ENCODE measurements at regions not wholly inside any gene's neighbourhood (a gene's known extent, or its start where the extent isn't known, plus 50 kb on each side); places are given as distances from the start of the nearest gene placed in this dataset.

DNA sequence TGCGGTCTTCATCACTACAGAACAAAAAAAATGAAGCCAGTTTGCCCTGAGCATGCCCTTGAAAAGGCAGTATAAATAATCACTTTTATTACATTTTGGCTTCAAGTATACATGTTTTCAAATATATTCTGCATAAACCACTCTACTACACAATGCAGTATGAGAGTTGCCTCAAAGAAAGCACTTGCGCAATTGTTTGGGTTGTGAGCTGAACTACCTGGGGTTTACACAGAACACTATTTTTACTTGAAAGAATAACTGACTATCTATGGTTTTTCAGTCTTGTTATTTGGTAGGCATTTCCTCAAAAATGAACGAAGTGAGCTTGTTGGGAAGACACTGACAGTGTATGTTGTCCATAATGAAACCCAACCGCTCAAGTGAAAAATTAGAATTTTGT, 264.4 kb upstream of the KLF12 start:
- no peak overlapping the region for H3K4me3 Mint-ChIP-seq
- no peak overlapping the region for H3K4me2 ChIP-seq
- TF ChIP-seq, protein P1, sequence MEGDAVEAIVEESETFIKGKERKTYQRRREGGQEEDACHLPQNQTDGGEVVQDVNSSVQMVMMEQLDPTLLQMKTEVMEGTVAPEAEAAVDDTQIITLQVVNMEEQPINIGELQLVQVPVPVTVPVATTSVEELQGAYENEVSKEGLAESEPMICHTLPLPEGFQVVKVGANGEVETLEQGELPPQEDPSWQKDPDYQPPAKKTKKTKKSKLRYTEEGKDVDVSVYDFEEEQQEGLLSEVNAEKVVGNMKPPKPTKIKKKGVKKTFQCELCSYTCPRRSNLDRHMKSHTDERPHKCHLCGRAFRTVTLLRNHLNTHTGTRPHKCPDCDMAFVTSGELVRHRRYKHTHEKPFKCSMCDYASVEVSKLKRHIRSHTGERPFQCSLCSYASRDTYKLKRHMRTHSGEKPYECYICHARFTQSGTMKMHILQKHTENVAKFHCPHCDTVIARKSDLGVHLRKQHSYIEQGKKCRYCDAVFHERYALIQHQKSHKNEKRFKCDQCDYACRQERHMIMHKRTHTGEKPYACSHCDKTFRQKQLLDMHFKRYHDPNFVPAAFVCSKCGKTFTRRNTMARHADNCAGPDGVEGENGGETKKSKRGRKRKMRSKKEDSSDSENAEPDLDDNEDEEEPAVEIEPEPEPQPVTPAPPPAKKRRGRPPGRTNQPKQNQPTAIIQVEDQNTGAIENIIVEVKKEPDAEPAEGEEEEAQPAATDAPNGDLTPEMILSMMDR (IDR thresholded peaks at IDR 0.05), result no peak
- TF ChIP-seq EZH2 (IDR thresholded peaks at IDR 0.05) (no peak), EZH2phosphoT487 (IDR thresholded peaks at IDR 0.05) (no peak)
- no peaks in the 10 kb centered on the region for H4K20me1 ChIP-seq (ENCODE audit: low read depth)
- H3K27ac ChIP-seq, result no peak overlapping the region
- DNase-seq (ENCODE audit: low spot score), result no peak
- no peak overlapping the region for H2AFZ ChIP-seq (replicated peaks)
- H3K27me3 ChIP-seq, result no peaks in the 10 kb centered on the region
- H3K27me3 Mint-ChIP-seq (ENCODE audit: insufficient read depth, low read depth), result no peaks in the 10 kb centered on the region
- H3K36me3 ChIP-seq, result no peaks in the 10 kb centered on the region
- H3K9ac ChIP-seq, result no peak overlapping the region
- no peak overlapping the region for H3K4me3 ChIP-seq
- H3K27ac Mint-ChIP-seq, result no peak overlapping the region
- no peaks in the 10 kb centered on the region for H3K36me3 Mint-ChIP-seq
- no peaks in the 10 kb centered on the region for H3K79me2 ChIP-seq (ENCODE audit: low read depth)
- H3F3A ChIP-seq (ENCODE audit: low read depth), result no peaks in the 10 kb centered on the region
- H3K4me1 ChIP-seq, result no peaks in the 10 kb centered on the region
- no peaks in the 10 kb centered on the region for H3K9me3 ChIP-seq (ENCODE audit: low read depth)
- H3K9me3 Mint-ChIP-seq, result peaks cover 10% of the 10 kb centered on the region
- H3K4me1 Mint-ChIP-seq, result no peaks in the 10 kb centered on the region

DNA sequence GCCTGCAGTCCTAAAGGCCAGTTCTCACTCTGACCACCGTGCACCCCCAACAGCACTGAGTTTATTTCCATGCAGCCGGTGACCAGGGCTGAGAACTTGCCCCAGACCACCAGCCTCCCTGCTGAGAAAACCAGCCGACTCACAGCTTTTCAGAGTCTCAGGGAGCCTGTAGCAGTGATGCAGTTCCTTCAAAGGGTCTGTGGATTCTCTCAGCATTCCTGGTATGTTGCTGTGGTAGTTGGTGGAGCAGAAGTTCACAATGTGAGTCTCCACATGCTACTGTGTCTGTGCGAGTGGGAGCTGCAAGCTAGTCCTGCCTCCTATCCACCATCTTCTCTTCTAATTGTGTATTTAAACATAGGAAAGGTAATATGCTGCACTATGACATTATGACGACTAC, 254.9 kb upstream of the KLF12 start:
- H3K4me1 Mint-ChIP-seq, result no peaks in the 10 kb centered on the region
- no peaks in the 10 kb centered on the region for H3K27me3 ChIP-seq
- H3K4me2 ChIP-seq, result no peak overlapping the region
- H3K79me2 ChIP-seq (ENCODE audit: low read depth), result no peaks in the 10 kb centered on the region
- no peaks in the 10 kb centered on the region for H3F3A ChIP-seq (ENCODE audit: low read depth)
- no peaks in the 10 kb centered on the region for H3K36me3 ChIP-seq
- H3K9me3 ChIP-seq (ENCODE audit: low read depth), result no peaks in the 10 kb centered on the region
- peaks cover 33% of the 10 kb centered on the region for H3K9me3 Mint-ChIP-seq
- H2AFZ ChIP-seq (replicated peaks), result no peak overlapping the region
- peaks cover 2% of the 10 kb centered on the region for H3K36me3 Mint-ChIP-seq
- H3K27ac ChIP-seq, result no peak overlapping the region
- no peaks in the 10 kb centered on the region for H4K20me1 ChIP-seq (ENCODE audit: low read depth)
- H3K9ac ChIP-seq, result no peak overlapping the region
- TF ChIP-seq EZH2phosphoT487 (IDR thresholded peaks at IDR 0.05) (no peak), EZH2 (IDR thresholded peaks at IDR 0.05) (no peak)
- TF ChIP-seq, protein P1 (IDR thresholded peaks at IDR 0.05), result no peak
- H3K27ac Mint-ChIP-seq, result no peak overlapping the region
- no peak for DNase-seq (ENCODE audit: low spot score)
- no peak overlapping the region for H3K4me3 ChIP-seq
- no peaks in the 10 kb centered on the region for H3K27me3 Mint-ChIP-seq (ENCODE audit: insufficient read depth, low read depth)
- H3K4me3 Mint-ChIP-seq, result no peak overlapping the region
- no peaks in the 10 kb centered on the region for H3K4me1 ChIP-seq

DNA sequence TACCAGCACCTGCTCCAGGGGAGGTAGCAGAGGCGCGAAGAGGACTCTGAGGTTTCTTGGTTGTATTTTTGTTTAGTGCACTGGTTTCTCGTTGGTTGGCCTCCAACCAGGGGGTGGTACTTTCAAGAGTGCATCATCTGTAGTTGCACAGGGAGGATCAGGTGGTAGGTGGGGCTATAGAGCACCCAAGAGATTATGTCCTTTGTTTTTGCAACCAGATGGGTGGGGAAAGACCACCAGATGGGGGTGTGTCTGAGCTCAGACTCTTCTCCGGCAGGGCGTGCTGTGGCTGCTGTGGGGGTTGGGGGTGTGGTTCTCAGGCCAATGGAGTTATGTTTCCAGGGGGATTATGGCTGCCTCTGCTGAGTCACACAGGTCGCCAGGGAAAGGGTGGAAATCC, 254.4 kb upstream of the KLF12 start:
- H4K20me1 ChIP-seq (ENCODE audit: low read depth), result no peaks in the 10 kb centered on the region
- no peak overlapping the region for H2AFZ ChIP-seq (replicated peaks)
- DNase-seq (ENCODE audit: low spot score), result no peak
- H3K9ac ChIP-seq, result no peak overlapping the region
- no peaks in the 10 kb centered on the region for H3K79me2 ChIP-seq (ENCODE audit: low read depth)
- no peaks in the 10 kb centered on the region for H3F3A ChIP-seq (ENCODE audit: low read depth)
- H3K27me3 Mint-ChIP-seq (ENCODE audit: insufficient read depth, low read depth), result no peaks in the 10 kb centered on the region
- peaks cover 33% of the 10 kb centered on the region for H3K9me3 Mint-ChIP-seq
- H3K36me3 ChIP-seq, result no peaks in the 10 kb centered on the region
- H3K27ac Mint-ChIP-seq, result no peak overlapping the region
- no peak overlapping the region for H3K4me3 ChIP-seq
- no peaks in the 10 kb centered on the region for H3K4me1 Mint-ChIP-seq
- peaks cover 2% of the 10 kb centered on the region for H3K36me3 Mint-ChIP-seq
- no peak for TF ChIP-seq EZH2 (IDR thresholded peaks at IDR 0.05)
- H3K9me3 ChIP-seq (ENCODE audit: low read depth), result no peaks in the 10 kb centered on the region
- no peaks in the 10 kb centered on the region for H3K27me3 ChIP-seq
- H3K4me1 ChIP-seq, result no peaks in the 10 kb centered on the region
- no peak overlapping the region for H3K27ac ChIP-seq
- no peak overlapping the region for H3K4me3 Mint-ChIP-seq
- H3K4me2 ChIP-seq, result no peak overlapping the region

DNA sequence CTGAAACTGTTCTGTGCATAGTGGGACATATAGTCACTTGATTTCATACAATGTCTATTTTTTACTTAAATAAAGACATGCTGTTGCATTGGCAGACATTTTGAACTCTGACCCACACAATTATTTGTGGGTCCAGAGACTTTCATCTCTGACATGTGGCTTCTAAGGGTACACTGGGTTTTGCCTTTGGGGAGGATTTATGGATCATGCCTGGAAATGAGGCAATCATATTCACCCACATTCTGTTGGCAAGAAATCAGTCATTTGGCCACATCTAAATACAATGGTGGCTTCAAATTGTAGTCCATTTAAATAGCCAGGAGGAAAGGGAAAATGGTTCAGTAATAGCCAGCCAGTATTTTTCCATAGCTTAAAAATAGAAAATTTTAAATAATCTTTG, 238.3 kb upstream of the KLF12 start:
- Histone ChIP-seq H3K9ac (no peak overlapping the region), H2AFZ (replicated peaks) (no peak overlapping the region), H3K4me2 (no peak overlapping the region), H3K36me3 (no peaks in the 10 kb centered on the region), H4K20me1 (ENCODE audit: low read depth) (no peaks in the 10 kb centered on the region), H3K4me1 (no peaks in the 10 kb centered on the region), H3K27ac (no peak overlapping the region), H3K27me3 (no peaks in the 10 kb centered on the region), H3K79me2 (ENCODE audit: low read depth) (no peaks in the 10 kb centered on the region), H3K9me3 (ENCODE audit: low read depth) (no peaks in the 10 kb centered on the region), H3F3A (ENCODE audit: low read depth) (no peaks in the 10 kb centered on the region), H3K4me3 (no peak overlapping the region)
- peaks cover 5% of the 10 kb centered on the region for H3K27me3 Mint-ChIP-seq (ENCODE audit: insufficient read depth, low read depth)
- no peak for TF ChIP-seq EZH2phosphoT487 (IDR thresholded peaks at IDR 0.05)
- TF ChIP-seq, protein P1 (IDR thresholded peaks at IDR 0.05), result no peak
- TF ChIP-seq EZH2 (IDR thresholded peaks at IDR 0.05), result no peak
- H3K4me1 Mint-ChIP-seq, result no peaks in the 10 kb centered on the region
- no peaks in the 10 kb centered on the region for H3K9me3 Mint-ChIP-seq
- no peak for DNase-seq (ENCODE audit: low spot score)
- H3K4me3 Mint-ChIP-seq, result no peak overlapping the region
- H3K27ac Mint-ChIP-seq, result no peak overlapping the region
- no peaks in the 10 kb centered on the region for H3K36me3 Mint-ChIP-seq

Measured in neural progenitor cell (in vitro differentiated cells).